GM12891 (cell line): ENCODE measurements at regions not wholly inside any gene's neighbourhood (a gene's known extent, or its start where the extent isn't known, plus 50 kb on each side); places are given as distances from the start of the nearest gene placed in this dataset.

Experiments used
- POLR2A ChIP-seq: IDR thresholded peaks from 2 replicates; pipeline ENCODE4 v1.6.1; 2011; ENCODE audit warnings: low read depth, low read length, control low read depth
- POLR2AphosphoS5 ChIP-seq: IDR thresholded peaks from 2 replicates; pipeline ENCODE4 v1.6.1; 2011; ENCODE audit warnings: low read depth, low read length, control low read depth
- POU2F2 ChIP-seq: IDR thresholded peaks from 2 replicates; pipeline ENCODE4 v1.6.1; 2011; ENCODE audit warnings: low read depth, mild to moderate bottlenecking, control low read depth, low read length, moderate library complexity
- SPI1 ChIP-seq: IDR thresholded peaks from 2 replicates; pipeline ENCODE4 v1.6.1; 2011; ENCODE audit warnings: low read depth, low read length, control low read depth
- TAF1 ChIP-seq: IDR thresholded peaks from 2 replicates; pipeline ENCODE4 v1.6.1; 2011; ENCODE audit warnings: low read depth, low read length, control low read depth

GRCh38 chr1:221308534-221309511 is 429.6 kb downstream of the HLX start:
- TF ChIP-seq SPI1 (no peak), TAF1 (no peak), POLR2A (no peak), POLR2AphosphoS5 (no peak), POU2F2 (no peak)
